ENCODE measurements at regions not wholly inside any gene's neighbourhood (a gene's known extent, or its start where the extent isn't known, plus 50 kb on each side); places are given as distances from the start of the nearest gene placed in this dataset.

DNA sequence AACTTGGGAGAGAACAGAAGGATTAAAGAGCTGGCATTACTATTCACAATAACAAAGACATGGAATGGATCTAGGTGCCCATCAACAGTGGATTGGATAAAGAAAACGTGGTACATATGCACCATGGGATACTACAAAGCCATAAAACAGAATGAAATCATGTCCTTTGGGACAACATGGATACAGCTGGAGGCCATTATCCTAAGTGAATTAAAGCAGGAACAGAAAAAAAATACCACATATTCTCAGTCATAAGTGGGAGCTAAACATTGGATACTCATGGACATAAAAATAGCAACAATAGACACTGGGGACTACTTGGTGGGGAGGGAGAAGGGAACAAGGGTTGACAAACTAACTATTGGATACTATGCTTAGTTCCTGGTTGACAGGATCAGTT, 133.2 kb upstream of the ITGB1 start:
- WGBS, 4 donors, result 65 to 79% (median 68%) methylated on average over 1 of the region's 1 CpG
- DNase-seq, result no peak
- H3K27ac ChIP-seq, result no peak overlapping the region
- no peaks in the 10 kb centered on the region for H3K36me3 ChIP-seq (replicated peaks in 1 of 2)
- no peaks in the 10 kb centered on the region for H3K27me3 ChIP-seq
- H3K9me3 ChIP-seq (replicated peaks in 1 of 3), result no peaks in the 10 kb centered on the region
- no peak for TF ChIP-seq POLR2A (IDR thresholded peaks at IDR 0.05)
- TF ChIP-seq, protein P1, sequence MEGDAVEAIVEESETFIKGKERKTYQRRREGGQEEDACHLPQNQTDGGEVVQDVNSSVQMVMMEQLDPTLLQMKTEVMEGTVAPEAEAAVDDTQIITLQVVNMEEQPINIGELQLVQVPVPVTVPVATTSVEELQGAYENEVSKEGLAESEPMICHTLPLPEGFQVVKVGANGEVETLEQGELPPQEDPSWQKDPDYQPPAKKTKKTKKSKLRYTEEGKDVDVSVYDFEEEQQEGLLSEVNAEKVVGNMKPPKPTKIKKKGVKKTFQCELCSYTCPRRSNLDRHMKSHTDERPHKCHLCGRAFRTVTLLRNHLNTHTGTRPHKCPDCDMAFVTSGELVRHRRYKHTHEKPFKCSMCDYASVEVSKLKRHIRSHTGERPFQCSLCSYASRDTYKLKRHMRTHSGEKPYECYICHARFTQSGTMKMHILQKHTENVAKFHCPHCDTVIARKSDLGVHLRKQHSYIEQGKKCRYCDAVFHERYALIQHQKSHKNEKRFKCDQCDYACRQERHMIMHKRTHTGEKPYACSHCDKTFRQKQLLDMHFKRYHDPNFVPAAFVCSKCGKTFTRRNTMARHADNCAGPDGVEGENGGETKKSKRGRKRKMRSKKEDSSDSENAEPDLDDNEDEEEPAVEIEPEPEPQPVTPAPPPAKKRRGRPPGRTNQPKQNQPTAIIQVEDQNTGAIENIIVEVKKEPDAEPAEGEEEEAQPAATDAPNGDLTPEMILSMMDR (IDR thresholded peaks at IDR 0.05), result no peak
- H3K4me1 ChIP-seq (replicated peaks in 1 of 2), result no peaks in the 10 kb centered on the region
- H3K4me3 ChIP-seq, result no peak overlapping the region
- intact Hi-C loops (cut with DNase I), result no loop called here

DNA sequence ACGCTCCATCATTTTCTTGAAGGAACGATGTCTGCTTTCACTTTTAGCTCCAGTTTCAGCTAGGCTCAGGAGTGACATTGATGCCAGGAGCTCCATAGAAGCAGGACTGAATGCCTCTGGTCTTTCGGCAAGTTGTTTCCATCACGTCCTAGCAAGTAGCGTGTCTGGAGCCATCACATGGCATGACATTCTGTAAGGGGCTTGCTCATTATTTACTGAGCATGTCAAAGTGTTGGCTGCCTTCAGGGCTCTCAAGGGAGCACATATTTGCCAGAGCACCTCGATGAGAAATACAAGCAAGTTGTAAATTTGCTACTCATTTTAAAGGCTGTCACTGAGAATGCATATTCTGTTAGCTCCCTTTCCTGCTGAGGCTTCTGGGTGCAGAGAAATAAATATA, 131.0 kb upstream of the ITGB1 start:
- DNase-seq, result no peak
- H3K27me3 ChIP-seq, result no peaks in the 10 kb centered on the region
- intact Hi-C loops (cut with DNase I), result no loop called here
- H3K27ac ChIP-seq, result no peak overlapping the region
- peaks cover 0 to 9% of the 10 kb centered on the region in 2 donors for H3K4me1 ChIP-seq (replicated peaks in 1 of 2)
- H3K4me3 ChIP-seq, result no peak overlapping the region
- no peaks in the 10 kb centered on the region for H3K36me3 ChIP-seq (replicated peaks in 1 of 2)
- TF ChIP-seq, protein P1 (IDR thresholded peaks at IDR 0.05), result no peak
- no peak for TF ChIP-seq POLR2A (IDR thresholded peaks at IDR 0.05)
- H3K9me3 ChIP-seq (replicated peaks in 1 of 3), result no peaks in the 10 kb centered on the region
- WGBS, 4 donors, result 82 to 91% (median 87%) methylated on average over 6 of the region's 6 CpGs

DNA sequence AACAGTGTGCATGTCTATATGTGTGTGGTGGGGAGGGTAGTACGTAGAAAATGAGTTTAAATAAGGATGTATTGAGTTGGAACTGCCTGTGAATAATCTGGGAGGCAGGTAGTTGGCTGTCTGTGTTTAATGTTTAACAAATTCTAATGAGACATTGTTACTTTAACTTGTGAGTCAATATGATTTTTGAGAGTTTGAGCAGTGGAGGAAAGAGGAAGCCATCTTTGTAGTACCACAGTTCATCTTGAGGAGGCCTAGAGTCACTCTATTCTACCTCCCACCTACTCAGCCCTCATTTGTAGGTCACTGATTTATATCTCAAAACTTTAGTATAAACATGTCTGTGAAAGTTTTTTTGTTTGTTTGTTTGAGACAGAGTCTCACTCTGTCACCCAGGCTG, 129.9 kb upstream of the ITGB1 start:
- no peak overlapping the region for H3K27ac ChIP-seq
- no peak for TF ChIP-seq POLR2A (IDR thresholded peaks at IDR 0.05)
- TF ChIP-seq, protein P1 (IDR thresholded peaks at IDR 0.05), result no peak
- H3K27me3 ChIP-seq, result no peaks in the 10 kb centered on the region
- no peak for DNase-seq
- peaks cover 0 to 9% of the 10 kb centered on the region in 2 donors for H3K4me1 ChIP-seq (replicated peaks in 1 of 2)
- no peaks in the 10 kb centered on the region for H3K9me3 ChIP-seq (replicated peaks in 1 of 3)
- intact Hi-C loops (cut with DNase I), result no loop called here
- no peak overlapping the region for H3K4me3 ChIP-seq
- WGBS, 4 donors, result 77 to 85% (median 81%) methylated on average over 1 of the region's 1 CpG
- H3K36me3 ChIP-seq (replicated peaks in 1 of 2), result no peaks in the 10 kb centered on the region

DNA sequence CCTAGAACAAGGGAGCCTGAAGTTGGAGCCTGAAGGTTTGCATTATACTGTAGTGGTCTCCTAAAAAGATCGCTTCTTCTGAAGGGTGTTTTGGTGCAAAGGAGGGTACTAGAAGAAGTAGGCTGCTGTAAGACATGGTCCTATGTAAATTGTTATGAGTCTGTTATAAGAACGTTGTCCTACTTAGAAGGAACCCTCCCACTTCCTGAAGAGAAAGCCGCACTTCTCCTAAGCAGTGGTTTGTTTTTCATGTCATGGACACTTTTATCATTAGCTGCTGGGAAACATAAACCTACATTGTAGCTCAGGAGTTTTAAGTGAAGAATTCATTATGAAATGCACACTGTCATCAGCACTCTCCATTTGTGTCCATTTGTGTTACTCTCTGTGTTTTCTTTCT, 129.1 kb upstream of the ITGB1 start:
- Histone ChIP-seq H3K4me1 (replicated peaks in 1 of 2) (peaks cover 0 to 9% of the 10 kb centered on the region in 2 donors), H3K27ac (no peak overlapping the region), H3K4me3 (no peak overlapping the region), H3K27me3 (no peaks in the 10 kb centered on the region), H3K36me3 (replicated peaks in 1 of 2) (no peaks in the 10 kb centered on the region), H3K9me3 (replicated peaks in 1 of 3) (no peaks in the 10 kb centered on the region)
- no peak for DNase-seq
- intact Hi-C loops (cut with DNase I), result no loop called here
- WGBS, 4 donors, result 58 to 73% (median 72%) methylated on average over 3 of the region's 3 CpGs
- TF ChIP-seq, protein P1 (IDR thresholded peaks at IDR 0.05), result no peak
- no peak for TF ChIP-seq POLR2A (IDR thresholded peaks at IDR 0.05)

Data from adrenal gland (tissue), 9 donors.